Endodermal cell (in vitro differentiated cells): ENCODE measurements at regions not wholly inside any gene's neighbourhood (a gene's known extent, or its start where the extent isn't known, plus 50 kb on each side); places are given as distances from the start of the nearest gene placed in this dataset.

Source experiments
- DNase-seq: peaks from one replicate; pipeline ENCODE4 v3.0.0-alpha.2; 2017
- H3K27ac ChIP-seq: 2 replicates; pipeline ENCODE4 v1.5.1; 2013; ENCODE audit warnings: mild to moderate bottlenecking, low read depth, low read length, moderate library complexity
- H3K27me3 ChIP-seq: 2 replicates; pipeline ENCODE4 v1.6.1; 2013; ENCODE audit warnings: mild to moderate bottlenecking, low read length, moderate library complexity; ENCODE audit not compliant: insufficient read depth, control insufficient read depth, poor library complexity, severe bottlenecking
- H3K36me3 ChIP-seq: 2 replicates; pipeline ENCODE4 v1.7.0; 2013; ENCODE audit warnings: mild to moderate bottlenecking, low read length, moderate library complexity; ENCODE audit not compliant: control insufficient read depth, insufficient read depth
- H3K4me1 ChIP-seq: one replicate; pipeline ENCODE4 v1.7.0; 2013; ENCODE audit warnings: low read length; ENCODE audit not compliant: control insufficient read depth, insufficient read depth
- H3K4me3 ChIP-seq: 2 replicates; pipeline ENCODE4 v1.5.1; 2013; ENCODE audit warnings: mild to moderate bottlenecking, low read length, moderate library complexity
- H3K9ac ChIP-seq: 2 replicates; pipeline ENCODE4 v1.6.1; 2013; ENCODE audit warnings: mild to moderate bottlenecking, low read length, moderate library complexity; ENCODE audit not compliant: poor library complexity, severe bottlenecking; ENCODE audit errors: extremely low read depth
- H3K9me3 ChIP-seq: 2 replicates; pipeline ENCODE4 v1.6.1; 2013; ENCODE audit warnings: mild to moderate bottlenecking, low read length, moderate library complexity; ENCODE audit not compliant: control insufficient read depth
- H3K27ac Mint-ChIP-seq: 2 replicates; pipeline ENCODE4 v1.8.0; 2020; ENCODE audit warnings: mixed read lengths
- H3K27me3 Mint-ChIP-seq: 2 replicates; pipeline ENCODE4 v1.8.0; 2021; ENCODE audit warnings: mild to moderate bottlenecking, mixed read lengths; ENCODE audit not compliant: insufficient read depth
- H3K36me3 Mint-ChIP-seq: 2 replicates; pipeline ENCODE4 v1.8.0; 2020; ENCODE audit warnings: low read depth, mixed read lengths
- H3K4me1 Mint-ChIP-seq: 2 replicates; pipeline ENCODE4 v1.8.0; 2020; ENCODE audit warnings: mixed read lengths
- H3K4me3 Mint-ChIP-seq: 2 replicates; pipeline ENCODE4 v1.8.0; 2020; ENCODE audit warnings: mild to moderate bottlenecking, moderate library complexity, mixed read lengths
- H3K9me3 Mint-ChIP-seq: 2 replicates; pipeline ENCODE4 v1.8.0; 2020; ENCODE audit warnings: mild to moderate bottlenecking, mixed read lengths
- CTCF ChIP-seq: fragments of 200-600 bp; sonication (generic); conservative IDR thresholded peaks from 2 replicates; pipeline ENCODE4 v1.5.0; 2021; ENCODE audit warnings: antibody characterized with exemption, mild to moderate bottlenecking
- WGBS, 2 experiments: methylation state at CpG; one replicate each; pipeline versions ENCODE4 v1.1.5 to v1.1.7; 2013; ENCODE audit warnings: missing lambda C conversion rate in 2 of 2, mixed read lengths in 1 of 2; ENCODE audit not compliant: insufficient coverage in 1 of 2, insufficient read length in 1 of 2; 5-methylcytosine and 5-hydroxymethylcytosine counted together

- TF ChIP-seq CTCF: no peak
- H3K36me3 ChIP-seq: no peaks in the 10 kb centered on the region
- H3K27ac ChIP-seq: no peak overlapping the region
- no peaks in the 10 kb centered on the region for H3K27me3 ChIP-seq
- no peak overlapping the region for H3K9ac ChIP-seq
- no peaks in the 10 kb centered on the region for H3K4me1 ChIP-seq
- Mint-ChIP-seq H3K36me3 (no peaks in the 10 kb centered on the region), H3K9me3 (no peaks in the 10 kb centered on the region), H3K27me3 (no peaks in the 10 kb centered on the region), H3K27ac (no peak overlapping the region), H3K4me3 (no peak overlapping the region), H3K4me1 (peaks cover 4% of the 10 kb centered on the region)
- no peak overlapping the region for H3K4me3 ChIP-seq
- H3K9me3 ChIP-seq: no peaks in the 10 kb centered on the region
- no peak for DNase-seq
- WGBS, 2 experiments: 95% methylated on average over 1 of the region's 1 CpG; no CpG with 5 or more reads in 1 of the 2 experiments
Observed at GRCh38 chr6:138652824-138653223, 120.7 kb upstream of the CCDC28A start.

GRCh38 chr6:138653435-138653834, 120.1 kb upstream of the CCDC28A start:
- Mint-ChIP-seq H3K4me3 (no peak overlapping the region), H3K27ac (no peak overlapping the region), H3K4me1 (peaks cover 4% of the 10 kb centered on the region), H3K9me3 (no peaks in the 10 kb centered on the region), H3K27me3 (no peaks in the 10 kb centered on the region), H3K36me3 (no peaks in the 10 kb centered on the region)
- Histone ChIP-seq H3K9me3 (no peaks in the 10 kb centered on the region), H3K4me3 (no peak overlapping the region), H3K27me3 (no peaks in the 10 kb centered on the region), H3K4me1 (no peaks in the 10 kb centered on the region), H3K36me3 (no peaks in the 10 kb centered on the region), H3K27ac (no peak overlapping the region), H3K9ac (no peak overlapping the region)
- WGBS, 2 experiments: 84 to 95% methylated on average over 5 to 6 of the region's 6 CpGs
- TF ChIP-seq CTCF: no peak
- DNase-seq: no peak

GRCh38 chr6:138654715-138655634, 118.6 kb upstream of the CCDC28A start:
- no peak overlapping the region for H3K4me3 Mint-ChIP-seq
- H3K27me3 Mint-ChIP-seq: no peaks in the 10 kb centered on the region
- H3K27ac ChIP-seq: no peak overlapping the region
- no peaks in the 10 kb centered on the region for H3K9me3 Mint-ChIP-seq
- WGBS, 2 experiments: 97 to 100% methylated on average over 2 to 6 of the region's 6 CpGs
- no peak overlapping the region for H3K4me3 ChIP-seq
- peaks cover 4% of the 10 kb centered on the region for H3K4me1 Mint-ChIP-seq
- H3K36me3 Mint-ChIP-seq: no peaks in the 10 kb centered on the region
- no peak overlapping the region for H3K9ac ChIP-seq
- H3K27me3 ChIP-seq: no peaks in the 10 kb centered on the region
- H3K36me3 ChIP-seq: no peaks in the 10 kb centered on the region
- DNase-seq: no peak
- H3K4me1 ChIP-seq: no peaks in the 10 kb centered on the region
- H3K9me3 ChIP-seq: no peaks in the 10 kb centered on the region
- no peak overlapping the region for H3K27ac Mint-ChIP-seq
- TF ChIP-seq CTCF: no peak
